ENCODE measurements at regions not wholly inside any gene's neighbourhood (a gene's known extent, or its start where the extent isn't known, plus 50 kb on each side); places are given as distances from the start of the nearest gene placed in this dataset.
A peak's percentile ranks its signal among the peaks of the same experiment; 100 is the strongest.
"Not testable (repeated sequence)": the region's sequence is repeated elsewhere in the genome, so short reads cannot be mapped to it uniquely, and the experiment has no call there.

- DNase-seq, result peak; percentile 55
These were observed 131.8 kb upstream of the TRIM24 start for GRCh38 chr7:138328215-138328614.

- not testable (repeated sequence) for DNase-seq
These were observed 127.2 kb upstream of the TRIM24 start for GRCh38 chr7:138332850-138333249.

GRCh38 chr7:138338361-138338760 is 121.7 kb upstream of the TRIM24 start:
- DNase-seq, result peak; percentile 21

GRCh38 chr7:138339229-138339628 is 120.8 kb upstream of the TRIM24 start:
- not testable (repeated sequence) for DNase-seq

- DNase-seq, result no peak
These were observed 117.1 kb upstream of the TRIM24 start for GRCh38 chr7:138342990-138343389.

- no peak for DNase-seq
These were observed 114.5 kb upstream of the TRIM24 start for GRCh38 chr7:138345567-138345966.

GRCh38 chr7:138346975-138347374 is 113.1 kb upstream of the TRIM24 start:
- DNase-seq, result no peak

GRCh38 chr7:138349841-138350700 is 110.0 kb upstream of the TRIM24 start:
- no peak for DNase-seq

- DNase-seq, result no peak
These were observed 109.2 kb upstream of the TRIM24 start for GRCh38 chr7:138350701-138351357.

GRCh38 chr7:138352570-138353461 is 107.2 kb upstream of the TRIM24 start:
- peak; percentile 86 for DNase-seq

GRCh38 chr7:138354066-138354465 is 106.0 kb upstream of the TRIM24 start:
- DNase-seq, result no peak

GRCh38 chr7:138355254-138355653 is 104.8 kb upstream of the TRIM24 start:
- no peak for DNase-seq

GRCh38 chr7:138358850-138359341 is 101.2 kb upstream of the TRIM24 start:
- DNase-seq, result no peak

GRCh38 chr7:138359870-138360559 is 100.0 kb upstream of the TRIM24 start:
- DNase-seq, result no peak

GRCh38 chr7:138363721-138364120 is 96.3 kb upstream of the TRIM24 start:
- DNase-seq, result no peak

GRCh38 chr7:138366137-138366536 is 93.9 kb upstream of the TRIM24 start:
- DNase-seq, result not testable (repeated sequence)

GRCh38 chr7:138366676-138367075 is 93.4 kb upstream of the TRIM24 start:
- not testable (repeated sequence) for DNase-seq

- DNase-seq, result no peak
These were observed 90.3 kb upstream of the TRIM24 start for GRCh38 chr7:138369797-138370196.

GRCh38 chr7:138370956-138371355 is 89.1 kb upstream of the TRIM24 start:
- DNase-seq, result peak; percentile 67

GRCh38 chr7:138374119-138374693 is 85.9 kb upstream of the TRIM24 start:
- DNase-seq, result no peak

GRCh38 chr7:138377306-138377705 is 82.8 kb upstream of the TRIM24 start:
- DNase-seq, result no peak
